OCI-LY3 (cell line): ENCODE measurements at regions not wholly inside any gene's neighbourhood (a gene's known extent, or its start where the extent isn't known, plus 50 kb on each side); places are given as distances from the start of the nearest gene placed in this dataset.

Source experiments
- H2AFZ ChIP-seq: fragments of 200-600, 300-600 bp; shearing (Covaris generic); 2 replicates; pipeline ENCODE4 v1.6.0; 2014; ENCODE audit warnings: antibody characterized with exemption, low read depth, low read length
- H3K27ac ChIP-seq: fragments of 200-600, 300-600 bp; sonication (generic); 2 replicates; pipeline ENCODE4 v1.5.1; 2014; ENCODE audit warnings: mild to moderate bottlenecking, low read length, moderate library complexity, mixed read lengths
- H3K27me3 ChIP-seq: fragments of 200-600, 300-600 bp; sonication (generic); 2 replicates; pipeline ENCODE4 v1.6.1; 2014; ENCODE audit warnings: low read depth, low read length, mixed read lengths
- H3K36me3 ChIP-seq: fragments of 200-600, 300-600 bp; sonication (generic); replicated peaks from 2 replicates; pipeline ENCODE3; 2014; ENCODE audit warnings: low read depth, low read length, mixed read lengths
- H3K4me1 ChIP-seq: fragments of 300-600, 200-600 bp; sonication (generic); 2 replicates; pipeline ENCODE4 v1.6.1; 2014; ENCODE audit warnings: low read length, mixed read lengths
- H3K4me2 ChIP-seq: fragments of 200-600, 300-600 bp; sonication (generic); 2 replicates; pipeline ENCODE4 v1.6.1; 2014; ENCODE audit warnings: low read length, mixed read lengths
- H3K4me3 ChIP-seq: fragments of 300-600, 200-600 bp; sonication (generic); 2 replicates; pipeline ENCODE4 v1.5.1; 2014; ENCODE audit warnings: antibody characterized with exemption, mild to moderate bottlenecking, low read length, moderate library complexity
- H3K79me2 ChIP-seq: fragments of 300-600, 200-600 bp; shearing (Covaris generic); 2 replicates; pipeline ENCODE4 v1.6.1; 2014; ENCODE audit warnings: mild to moderate bottlenecking, low read length, mixed read lengths
- H3K9ac ChIP-seq: fragments of 300-600, 200-600 bp; shearing (Covaris generic); 2 replicates; pipeline ENCODE4 v1.6.0; 2014; ENCODE audit warnings: mild to moderate bottlenecking, low read length, moderate library complexity
- H3K9me3 ChIP-seq: fragments of 200-600, 300-600 bp; shearing (Covaris generic); 2 replicates; pipeline ENCODE4 v1.6.1; 2014; ENCODE audit warnings: low read length, mixed read lengths; ENCODE audit not compliant: insufficient read depth
- H4K20me1 ChIP-seq: fragments of 200-600, 300-600 bp; sonication (generic); 2 replicates; pipeline ENCODE4 v1.6.1; 2016; ENCODE audit warnings: low read length, mixed read lengths; ENCODE audit not compliant: insufficient read depth
- CTCF ChIP-seq: fragments of 200-600, 300-600 bp; sonication (generic); IDR thresholded peaks from 2 replicates; pipeline ENCODE4 v1.5.1; 2014; ENCODE audit warnings: antibody characterized with exemption, low read length, low read depth
- EZH2phosphoT487 ChIP-seq: fragments of 200-600 bp; shearing (Covaris generic); IDR thresholded peaks from 2 replicates; pipeline ENCODE4 v1.6.1; 2018; ENCODE audit warnings: antibody characterized with exemption, mixed run types, low read depth

DNA sequence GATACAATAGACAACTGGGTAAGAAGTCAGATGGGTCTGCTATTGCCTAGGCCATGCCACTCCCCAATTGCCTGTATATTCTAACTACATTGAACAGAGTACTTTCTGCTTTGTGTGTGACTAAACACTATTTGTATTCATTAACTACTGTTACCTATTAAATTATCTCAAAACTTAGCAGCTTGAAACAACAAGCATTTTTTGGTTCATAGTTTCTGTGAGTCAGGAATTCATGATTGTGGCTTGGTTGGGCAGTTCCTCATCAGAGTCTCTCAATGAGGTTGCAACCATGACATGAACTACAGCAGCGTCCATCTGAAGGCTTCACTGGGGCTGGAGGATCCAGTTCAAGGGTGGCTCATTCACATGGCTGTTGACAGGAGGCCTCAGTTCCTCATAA, 205.7 kb downstream of the EN1 start:
- no peak overlapping the region for H3K27ac ChIP-seq
- TF ChIP-seq CTCF (no peak), EZH2phosphoT487 (no peak)
- H4K20me1 ChIP-seq, result no peaks in the 10 kb centered on the region
- H3K4me3 ChIP-seq, result no peak overlapping the region
- H2AFZ ChIP-seq, result no peak overlapping the region
- H3K4me1 ChIP-seq, result no peaks in the 10 kb centered on the region
- H3K27me3 ChIP-seq, result no peaks in the 10 kb centered on the region
- no peak overlapping the region for H3K9ac ChIP-seq
- H3K4me2 ChIP-seq, result no peak overlapping the region
- no peaks in the 10 kb centered on the region for H3K79me2 ChIP-seq
- no peaks in the 10 kb centered on the region for H3K9me3 ChIP-seq
- H3K36me3 ChIP-seq, result no peaks in the 10 kb centered on the region

DNA sequence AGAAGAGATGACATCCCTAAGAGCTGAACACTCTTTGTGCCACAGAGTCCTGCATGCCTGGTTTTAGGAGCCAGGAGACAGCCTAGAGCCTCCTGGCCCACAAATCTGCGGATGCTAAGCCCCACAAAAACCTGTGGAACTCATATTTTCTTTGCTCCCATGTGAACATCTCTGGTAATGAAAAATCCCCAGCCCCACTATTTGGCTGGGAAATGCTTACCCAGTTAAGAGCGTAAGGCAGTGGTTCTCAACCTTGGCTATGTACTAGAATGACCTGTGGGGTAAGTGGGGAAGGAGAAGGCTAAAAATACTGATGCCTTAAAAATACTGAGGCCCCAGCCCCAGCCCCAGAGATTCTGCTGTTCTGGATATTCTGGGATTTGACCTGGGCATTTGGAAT, 208.1 kb downstream of the EN1 start:
- Histone ChIP-seq H3K4me3 (no peak overlapping the region), H3K9me3 (no peaks in the 10 kb centered on the region), H3K9ac (no peak overlapping the region), H3K27ac (no peak overlapping the region), H3K4me1 (no peaks in the 10 kb centered on the region), H3K36me3 (no peaks in the 10 kb centered on the region), H2AFZ (no peak overlapping the region), H3K79me2 (no peaks in the 10 kb centered on the region), H4K20me1 (no peaks in the 10 kb centered on the region), H3K27me3 (no peaks in the 10 kb centered on the region), H3K4me2 (no peak overlapping the region)
- TF ChIP-seq CTCF, result no peak
- no peak for TF ChIP-seq EZH2phosphoT487

DNA sequence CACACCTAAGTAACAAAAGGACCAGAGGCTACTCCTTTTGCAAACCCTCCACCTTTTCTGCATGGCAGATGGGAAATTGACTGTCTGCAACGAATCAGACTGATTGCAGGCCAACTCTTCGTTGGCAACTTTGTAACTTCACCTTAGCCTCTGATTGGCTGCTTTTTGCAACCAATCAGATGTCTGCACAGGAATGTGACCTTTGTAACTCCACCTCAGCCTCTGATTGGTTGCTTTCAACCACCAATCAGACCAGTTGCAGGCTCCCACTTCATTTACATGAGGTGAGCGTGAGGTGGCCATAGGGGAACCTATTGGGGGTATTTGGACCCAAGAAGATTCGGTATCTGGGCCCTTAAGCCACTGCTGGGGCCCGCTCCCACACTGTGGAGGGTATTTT, 209.0 kb downstream of the EN1 start:
- Histone ChIP-seq H3K27me3 (no peaks in the 10 kb centered on the region), H3K4me2 (no peak overlapping the region), H3K4me1 (no peaks in the 10 kb centered on the region), H3K4me3 (no peak overlapping the region), H3K9me3 (no peaks in the 10 kb centered on the region), H4K20me1 (no peaks in the 10 kb centered on the region), H3K9ac (no peak overlapping the region), H3K79me2 (no peaks in the 10 kb centered on the region), H3K36me3 (no peaks in the 10 kb centered on the region), H2AFZ (no peak overlapping the region), H3K27ac (no peak overlapping the region)
- TF ChIP-seq EZH2phosphoT487 (no peak), CTCF (no peak)

GRCh38 chr2:118635891-118636290, 211.6 kb downstream of the EN1 start:
- Histone ChIP-seq H3K27me3 (no peaks in the 10 kb centered on the region), H3K4me3 (no peak overlapping the region), H3K4me1 (no peaks in the 10 kb centered on the region), H3K4me2 (no peak overlapping the region), H3K9ac (no peak overlapping the region), H3K9me3 (no peaks in the 10 kb centered on the region), H2AFZ (no peak overlapping the region), H3K27ac (no peak overlapping the region), H4K20me1 (no peaks in the 10 kb centered on the region), H3K36me3 (no peaks in the 10 kb centered on the region), H3K79me2 (no peaks in the 10 kb centered on the region)
- no peak for TF ChIP-seq EZH2phosphoT487
- TF ChIP-seq CTCF, result no peak
